ENCODE measurements at regions not wholly inside any gene's neighbourhood (a gene's known extent, or its start where the extent isn't known, plus 50 kb on each side); places are given as distances from the start of the nearest gene placed in this dataset.

DNA sequence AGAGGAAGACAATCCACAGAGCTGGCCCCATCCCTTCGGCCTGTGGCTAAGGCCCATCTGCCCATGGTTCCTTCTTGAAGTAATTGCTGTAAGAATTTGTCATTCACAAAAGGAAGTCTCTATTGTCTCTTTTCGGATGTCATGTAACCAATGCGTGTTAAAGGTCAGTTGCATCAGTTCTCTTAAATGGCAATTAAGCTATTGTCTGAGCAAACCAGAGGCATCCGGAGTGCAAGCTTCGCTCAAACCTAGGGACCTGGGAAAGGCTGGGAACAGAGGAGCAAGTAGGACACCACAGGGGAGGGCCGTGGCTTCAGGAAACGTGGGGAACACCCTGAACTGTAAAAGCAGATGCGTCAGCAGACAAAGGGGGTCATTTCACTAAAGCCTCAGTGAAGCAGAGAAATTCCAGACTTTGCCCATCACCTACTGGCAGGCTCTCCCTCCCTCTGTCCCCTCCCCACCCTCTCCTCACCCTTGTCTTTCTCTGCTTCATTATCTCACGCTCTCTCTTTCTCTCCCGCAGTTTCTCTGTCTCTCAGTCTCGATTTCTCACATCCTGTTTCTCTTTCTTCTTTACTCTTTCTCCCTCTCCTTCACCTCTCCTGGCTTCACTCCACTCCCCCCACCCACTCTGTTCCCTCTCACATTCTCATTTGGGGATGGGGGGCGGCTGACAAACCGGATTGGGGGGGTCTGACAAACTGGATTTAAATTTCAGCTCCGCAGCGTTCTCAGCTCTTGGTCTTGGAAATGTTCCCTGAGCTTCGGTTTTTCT is 204.6 kb upstream of the TNP1 start:
- no peak overlapping the region for H3K9ac ChIP-seq (ENCODE audit: low read depth, low read length)
- no peak for TF ChIP-seq EZH2 (IDR thresholded peaks at IDR 0.05; ENCODE audit: borderline replicate concordance, low read depth, low read length, severe bottlenecking)
- TF ChIP-seq, protein P1, sequence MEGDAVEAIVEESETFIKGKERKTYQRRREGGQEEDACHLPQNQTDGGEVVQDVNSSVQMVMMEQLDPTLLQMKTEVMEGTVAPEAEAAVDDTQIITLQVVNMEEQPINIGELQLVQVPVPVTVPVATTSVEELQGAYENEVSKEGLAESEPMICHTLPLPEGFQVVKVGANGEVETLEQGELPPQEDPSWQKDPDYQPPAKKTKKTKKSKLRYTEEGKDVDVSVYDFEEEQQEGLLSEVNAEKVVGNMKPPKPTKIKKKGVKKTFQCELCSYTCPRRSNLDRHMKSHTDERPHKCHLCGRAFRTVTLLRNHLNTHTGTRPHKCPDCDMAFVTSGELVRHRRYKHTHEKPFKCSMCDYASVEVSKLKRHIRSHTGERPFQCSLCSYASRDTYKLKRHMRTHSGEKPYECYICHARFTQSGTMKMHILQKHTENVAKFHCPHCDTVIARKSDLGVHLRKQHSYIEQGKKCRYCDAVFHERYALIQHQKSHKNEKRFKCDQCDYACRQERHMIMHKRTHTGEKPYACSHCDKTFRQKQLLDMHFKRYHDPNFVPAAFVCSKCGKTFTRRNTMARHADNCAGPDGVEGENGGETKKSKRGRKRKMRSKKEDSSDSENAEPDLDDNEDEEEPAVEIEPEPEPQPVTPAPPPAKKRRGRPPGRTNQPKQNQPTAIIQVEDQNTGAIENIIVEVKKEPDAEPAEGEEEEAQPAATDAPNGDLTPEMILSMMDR (IDR thresholded peaks at IDR 0.05; ENCODE audit: borderline replicate concordance, extremely low read depth, low read length, poor library complexity, severe bottlenecking) = no peak
- H4K20me1 ChIP-seq (ENCODE audit: insufficient read depth, low read length) = no peaks in the 10 kb centered on the region
- H3K4me2 ChIP-seq (ENCODE audit: insufficient read depth, low read length) = no peak overlapping the region
- H3K4me1 ChIP-seq (ENCODE audit: insufficient read depth, low read length) = no peaks in the 10 kb centered on the region
- H3K79me2 ChIP-seq (ENCODE audit: insufficient read depth, low read length) = no peaks in the 10 kb centered on the region
- H3K27me3 ChIP-seq (ENCODE audit: insufficient read depth, low read length, poor library complexity) = peaks cover 9% of the 10 kb centered on the region
- no peak for DNase-seq
- no peak overlapping the region for H2AFZ ChIP-seq (ENCODE audit: low read depth, low read length)
- no peaks in the 10 kb centered on the region for H3K36me3 ChIP-seq (ENCODE audit: insufficient read depth, low read length)
- H3K4me3 ChIP-seq (ENCODE audit: low read depth in 1 of 2, low read length in 2 of 2) = no peak overlapping the region
- no peak for ATAC-seq (ENCODE audit: insufficient read depth, low read depth)
- no peak overlapping the region for H3K27ac ChIP-seq (ENCODE audit: low read length)
- no peaks in the 10 kb centered on the region for H3K9me3 ChIP-seq (ENCODE audit: insufficient read depth, low read length, severe bottlenecking)

DNA sequence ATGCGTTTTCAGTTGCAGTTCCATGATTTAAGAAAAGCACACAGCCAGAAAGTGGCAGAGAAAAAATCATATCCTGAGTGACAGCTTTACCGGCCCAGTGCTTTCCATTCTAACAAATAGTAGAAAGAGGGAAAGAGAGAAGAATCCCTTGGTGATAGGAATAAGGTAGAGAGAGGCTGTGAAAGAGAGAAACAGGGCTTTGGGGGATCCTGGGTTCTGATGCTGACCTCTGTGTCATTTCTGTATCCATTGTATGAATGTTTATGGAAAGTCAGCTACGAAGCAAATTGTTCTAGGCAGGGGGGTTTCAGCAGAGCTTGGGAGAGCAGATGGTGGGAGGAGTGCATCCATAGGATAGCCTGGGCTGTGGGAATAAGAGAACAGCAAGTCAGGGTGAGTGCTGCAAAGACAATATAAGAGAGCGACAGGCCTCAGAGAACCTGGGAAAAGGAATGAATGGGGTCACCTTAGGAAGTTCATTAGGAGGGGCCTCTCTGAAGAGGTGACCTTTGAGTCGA is 203.4 kb upstream of the TNP1 start:
- no peaks in the 10 kb centered on the region for H3K79me2 ChIP-seq (ENCODE audit: insufficient read depth, low read length)
- ATAC-seq (ENCODE audit: insufficient read depth, low read depth) (no peak), DNase-seq (no peak)
- H3K4me2 ChIP-seq (ENCODE audit: insufficient read depth, low read length) = no peak overlapping the region
- no peak overlapping the region for H3K4me3 ChIP-seq (ENCODE audit: low read depth in 1 of 2, low read length in 2 of 2)
- no peaks in the 10 kb centered on the region for H3K36me3 ChIP-seq (ENCODE audit: insufficient read depth, low read length)
- H3K9me3 ChIP-seq (ENCODE audit: insufficient read depth, low read length, severe bottlenecking) = no peaks in the 10 kb centered on the region
- H3K4me1 ChIP-seq (ENCODE audit: insufficient read depth, low read length) = no peaks in the 10 kb centered on the region
- TF ChIP-seq, protein P1 (IDR thresholded peaks at IDR 0.05; ENCODE audit: borderline replicate concordance, extremely low read depth, low read length, poor library complexity, severe bottlenecking) = no peak
- no peak for TF ChIP-seq EZH2 (IDR thresholded peaks at IDR 0.05; ENCODE audit: borderline replicate concordance, low read depth, low read length, severe bottlenecking)
- no peak overlapping the region for H3K9ac ChIP-seq (ENCODE audit: low read depth, low read length)
- no peak overlapping the region for H2AFZ ChIP-seq (ENCODE audit: low read depth, low read length)
- no peaks in the 10 kb centered on the region for H4K20me1 ChIP-seq (ENCODE audit: insufficient read depth, low read length)
- peaks cover 9% of the 10 kb centered on the region for H3K27me3 ChIP-seq (ENCODE audit: insufficient read depth, low read length, poor library complexity)
- H3K27ac ChIP-seq (ENCODE audit: low read length) = no peak overlapping the region

DNA sequence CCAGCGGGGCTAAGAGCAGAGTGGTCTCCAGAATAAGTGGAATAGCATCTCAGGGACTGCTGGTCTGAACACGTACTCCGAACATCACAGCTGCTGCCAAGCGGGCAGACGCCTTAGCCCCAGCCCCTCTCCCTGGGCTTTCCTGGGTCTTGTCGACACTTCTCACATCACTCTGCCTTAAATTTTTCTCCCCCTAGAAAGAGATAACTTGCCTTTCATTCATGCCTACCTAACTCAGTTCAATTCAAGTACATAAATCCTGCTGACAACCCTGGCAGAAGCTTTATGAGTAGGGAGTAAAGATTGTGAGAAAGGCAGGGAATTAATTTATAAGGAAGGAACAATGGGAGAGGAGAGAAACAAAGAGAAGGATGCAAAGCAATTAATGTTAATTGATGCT is 202.9 kb upstream of the TNP1 start:
- ATAC-seq (ENCODE audit: insufficient read depth, low read depth) (no peak), DNase-seq (no peak)
- H2AFZ ChIP-seq (ENCODE audit: low read depth, low read length) = no peak overlapping the region
- no peaks in the 10 kb centered on the region for H3K79me2 ChIP-seq (ENCODE audit: insufficient read depth, low read length)
- H3K36me3 ChIP-seq (ENCODE audit: insufficient read depth, low read length) = no peaks in the 10 kb centered on the region
- no peak overlapping the region for H3K27ac ChIP-seq (ENCODE audit: low read length)
- no peaks in the 10 kb centered on the region for H4K20me1 ChIP-seq (ENCODE audit: insufficient read depth, low read length)
- TF ChIP-seq, protein P1 (IDR thresholded peaks at IDR 0.05; ENCODE audit: borderline replicate concordance, extremely low read depth, low read length, poor library complexity, severe bottlenecking) = no peak
- TF ChIP-seq EZH2 (IDR thresholded peaks at IDR 0.05; ENCODE audit: borderline replicate concordance, low read depth, low read length, severe bottlenecking) = no peak
- H3K4me3 ChIP-seq (ENCODE audit: low read depth in 1 of 2, low read length in 2 of 2) = no peak overlapping the region
- H3K4me2 ChIP-seq (ENCODE audit: insufficient read depth, low read length) = no peak overlapping the region
- H3K9me3 ChIP-seq (ENCODE audit: insufficient read depth, low read length, severe bottlenecking) = no peaks in the 10 kb centered on the region
- no peak overlapping the region for H3K9ac ChIP-seq (ENCODE audit: low read depth, low read length)
- no peaks in the 10 kb centered on the region for H3K4me1 ChIP-seq (ENCODE audit: insufficient read depth, low read length)
- peaks cover 9% of the 10 kb centered on the region for H3K27me3 ChIP-seq (ENCODE audit: insufficient read depth, low read length, poor library complexity)
